PFSK-1 (cell line): ENCODE measurements at regions not wholly inside any gene's neighbourhood (a gene's known extent, or its start where the extent isn't known, plus 50 kb on each side); places are given as distances from the start of the nearest gene placed in this dataset.

Experiments
- POLR2AphosphoS5 ChIP-seq: IDR thresholded peaks from 2 replicates; pipeline ENCODE4 v1.6.1; 2012; ENCODE audit warnings: low read depth, mild to moderate bottlenecking, control low read depth, low read length, moderate library complexity
- SIN3A ChIP-seq: IDR thresholded peaks from 2 replicates; pipeline ENCODE4 v1.6.1; 2012; ENCODE audit warnings: mild to moderate bottlenecking, low read length, moderate library complexity, borderline replicate concordance; ENCODE audit not compliant: insufficient read depth
- TAF1 ChIP-seq: IDR thresholded peaks from 2 replicates; pipeline ENCODE4 v1.6.1; 2012; ENCODE audit warnings: low read length, control low read depth, borderline replicate concordance; ENCODE audit not compliant: insufficient read depth

GRCh38 chr6:147678253-147678652 lies 169.8 kb downstream of the SAMD5 start:
- TF ChIP-seq TAF1 = no peak
- no peak for TF ChIP-seq POLR2AphosphoS5
- TF ChIP-seq SIN3A = no peak
